Dedifferentiated amniotic fluid mesenchymal stem cell (primary cell): ENCODE measurements at regions not wholly inside any gene's neighbourhood (a gene's known extent, or its start where the extent isn't known, plus 50 kb on each side); places are given as distances from the start of the nearest gene placed in this dataset.

Experiments used
- DNase-seq: peaks from one replicate; pipeline ENCODE4 v3.0.0-alpha.2; 2016; ENCODE audit errors: extremely low spot score

DNA sequence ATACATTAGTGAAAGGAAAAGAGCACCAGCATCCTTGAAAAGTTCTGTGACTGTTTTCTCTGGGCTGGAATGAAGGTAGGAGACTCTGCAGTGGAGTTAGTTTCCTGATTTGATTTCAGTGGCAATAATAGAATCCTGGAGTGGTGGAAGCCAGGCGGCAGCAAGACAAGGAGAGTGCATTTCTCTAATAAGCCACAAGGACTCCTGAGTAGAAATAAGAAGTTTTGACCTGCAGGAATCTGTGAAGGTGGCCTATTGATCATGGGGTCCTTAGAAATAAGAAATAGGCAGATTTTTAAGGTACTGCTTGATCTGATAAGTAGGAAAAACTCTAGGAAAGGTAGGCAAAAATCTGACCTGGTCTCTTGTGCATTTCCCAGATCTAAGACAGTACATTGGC lies 68.4 kb upstream of the ELOVL5 start:
- DNase-seq: no peak

DNA sequence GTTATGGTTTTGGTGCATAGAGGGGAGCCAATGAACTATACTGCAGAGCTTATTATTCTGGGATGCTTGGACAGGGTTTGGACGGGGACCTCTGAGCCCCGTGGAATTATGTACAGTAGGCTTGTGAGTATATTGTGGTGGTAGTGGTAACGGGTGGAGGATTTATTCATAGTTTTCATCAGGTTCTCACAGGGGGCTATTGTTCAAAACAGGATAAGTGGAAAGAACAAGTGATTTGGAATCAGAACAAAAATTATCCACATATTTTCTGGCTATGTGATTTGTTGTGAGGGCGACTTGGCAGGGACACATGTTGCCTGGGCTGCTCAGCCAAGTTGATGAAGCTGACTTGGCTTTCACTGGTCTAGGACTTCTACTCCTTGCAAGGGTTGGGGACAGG lies 64.6 kb upstream of the ELOVL5 start:
- DNase-seq: no peak

DNA sequence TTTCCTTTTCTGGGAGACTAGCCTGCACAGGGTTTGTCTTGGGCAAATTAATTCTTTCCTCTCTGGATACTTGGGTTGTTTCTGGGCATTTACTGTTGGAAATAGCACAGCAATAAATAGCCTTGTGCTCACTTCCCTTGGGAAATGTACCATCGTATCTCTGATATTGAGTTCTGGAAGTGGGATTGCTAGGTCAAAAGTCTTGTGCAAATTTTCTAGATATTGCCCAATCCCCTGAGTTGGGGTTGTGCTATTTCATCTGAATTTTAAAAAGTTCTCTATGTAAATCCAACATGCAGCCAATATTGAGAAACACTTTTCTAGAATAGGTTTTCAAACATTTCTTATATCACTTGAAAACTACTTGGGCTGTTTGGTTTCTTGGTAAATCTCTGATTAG lies 64.0 kb upstream of the ELOVL5 start:
- DNase-seq: no peak

DNA sequence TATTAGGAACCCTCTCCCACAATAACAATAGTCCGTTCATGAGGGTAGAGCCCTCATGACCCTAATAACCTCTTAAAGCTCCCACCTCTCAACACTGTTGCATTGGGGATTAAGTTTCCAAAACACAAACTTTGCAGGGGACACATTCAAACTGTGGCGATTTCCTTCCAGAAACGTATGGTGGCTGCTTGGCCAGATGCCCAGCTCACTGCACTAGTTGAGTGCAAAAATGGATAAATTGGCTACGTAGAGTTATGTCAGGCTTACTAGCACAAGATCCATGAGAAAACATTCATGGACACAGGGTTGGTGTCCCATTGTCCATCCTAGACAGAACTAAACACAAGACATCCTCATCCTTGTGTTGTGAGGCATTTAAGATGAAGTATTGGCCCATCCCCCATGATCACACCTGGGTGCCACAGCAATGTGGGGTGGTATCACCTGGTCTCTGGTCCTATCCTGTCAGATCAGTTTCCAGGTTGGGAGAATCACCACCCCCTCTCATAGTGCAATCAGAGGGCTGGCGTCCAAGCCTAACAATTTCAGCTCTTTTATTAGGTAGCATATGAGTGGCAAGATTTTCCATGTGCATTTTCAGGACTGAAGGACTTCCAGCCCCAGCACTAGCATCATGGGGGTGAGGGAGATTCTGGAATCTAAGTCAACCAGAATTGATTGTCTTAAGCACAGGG lies 63.4 kb upstream of the ELOVL5 start:
- DNase-seq: no peak

DNA sequence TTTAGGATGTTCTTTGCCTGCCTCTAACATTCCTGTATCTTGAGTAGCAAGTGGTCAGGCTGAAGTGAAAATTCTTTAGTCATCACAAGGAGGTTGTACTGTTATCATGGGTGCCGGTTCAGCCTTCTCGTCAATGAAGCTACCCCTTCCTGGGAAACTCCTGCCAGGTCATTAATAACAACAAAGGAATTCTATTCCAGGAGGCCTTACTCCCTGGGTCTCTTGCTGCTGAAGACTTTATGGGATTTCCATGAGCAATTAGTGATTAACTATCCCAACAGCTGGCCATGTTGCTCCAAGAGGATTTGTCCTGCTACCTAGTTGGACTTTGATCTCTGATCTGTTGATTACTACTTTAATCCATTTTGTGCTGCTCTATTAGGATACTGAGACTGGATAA lies 62.7 kb upstream of the ELOVL5 start:
- no peak for DNase-seq

DNA sequence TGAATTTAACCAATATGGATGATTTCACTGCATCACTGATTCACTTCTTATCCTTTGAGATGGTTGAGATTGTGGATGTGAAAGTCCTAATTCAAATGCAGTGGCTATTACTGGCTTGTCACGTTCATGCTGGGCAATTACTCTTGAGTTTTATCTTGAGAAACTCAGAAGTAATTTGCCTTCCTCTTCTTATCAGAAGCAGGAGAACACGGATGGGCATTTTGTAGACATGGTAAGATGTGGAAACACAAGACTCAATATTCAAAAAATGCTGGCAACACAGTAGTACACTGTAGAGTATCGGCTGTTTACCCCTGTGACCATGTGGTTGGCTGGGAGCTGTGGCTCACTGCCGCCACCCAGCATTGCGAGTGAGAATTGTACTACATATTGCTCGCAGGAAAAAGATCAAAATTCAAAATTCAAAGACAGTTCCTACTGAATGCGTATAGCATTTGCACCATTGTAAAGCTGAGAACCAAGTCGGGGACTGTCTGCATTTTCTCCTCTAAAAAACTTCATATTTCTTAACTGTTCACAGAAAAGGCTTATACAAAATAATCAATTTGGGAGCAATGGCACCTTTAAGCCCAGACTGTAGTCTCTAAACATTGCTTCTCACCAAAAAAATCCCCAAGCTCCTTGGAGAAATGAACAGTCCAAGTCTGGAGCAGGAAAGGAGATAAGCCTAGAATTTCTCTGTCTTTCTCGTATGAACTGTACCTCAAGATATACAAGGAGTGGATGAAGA lies 61.9 kb upstream of the ELOVL5 start:
- peak; percentile 14 for DNase-seq

DNA sequence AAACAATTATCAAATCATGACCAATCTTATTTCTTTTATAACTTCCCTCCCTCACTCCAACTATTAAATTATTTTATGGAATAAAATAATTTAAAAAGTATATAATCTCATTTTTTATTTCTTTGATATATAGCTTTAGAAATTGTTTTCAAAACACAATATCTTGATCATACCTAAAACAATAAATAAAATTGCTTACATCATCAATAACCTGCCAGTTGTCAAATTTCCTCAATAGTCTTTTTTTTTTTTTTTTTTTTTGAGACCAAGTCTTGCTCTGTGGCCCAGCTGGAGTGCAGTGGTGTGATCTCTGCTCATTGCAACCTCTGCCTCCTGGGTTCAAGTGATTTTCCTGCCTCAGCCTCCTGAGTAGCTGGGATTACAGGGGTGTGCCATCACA lies 60.1 kb upstream of the ELOVL5 start:
- DNase-seq: no peak

DNA sequence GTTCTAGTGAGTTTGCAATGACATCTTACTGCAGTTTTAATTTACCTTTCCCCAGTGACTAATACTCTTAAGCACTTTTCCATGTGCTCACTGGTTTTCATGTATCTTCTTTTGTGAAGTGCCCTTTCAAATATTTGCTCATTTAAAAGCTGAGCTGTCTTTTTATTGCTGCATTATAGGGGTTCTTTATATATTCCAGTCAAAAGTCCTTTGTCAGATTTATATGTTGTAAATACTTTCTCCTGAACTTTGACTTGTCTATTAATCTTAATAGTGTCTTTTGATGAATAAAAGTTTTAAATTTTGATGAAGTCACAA lies 50.2 kb upstream of the ELOVL5 start:
- DNase-seq: no peak

DNA sequence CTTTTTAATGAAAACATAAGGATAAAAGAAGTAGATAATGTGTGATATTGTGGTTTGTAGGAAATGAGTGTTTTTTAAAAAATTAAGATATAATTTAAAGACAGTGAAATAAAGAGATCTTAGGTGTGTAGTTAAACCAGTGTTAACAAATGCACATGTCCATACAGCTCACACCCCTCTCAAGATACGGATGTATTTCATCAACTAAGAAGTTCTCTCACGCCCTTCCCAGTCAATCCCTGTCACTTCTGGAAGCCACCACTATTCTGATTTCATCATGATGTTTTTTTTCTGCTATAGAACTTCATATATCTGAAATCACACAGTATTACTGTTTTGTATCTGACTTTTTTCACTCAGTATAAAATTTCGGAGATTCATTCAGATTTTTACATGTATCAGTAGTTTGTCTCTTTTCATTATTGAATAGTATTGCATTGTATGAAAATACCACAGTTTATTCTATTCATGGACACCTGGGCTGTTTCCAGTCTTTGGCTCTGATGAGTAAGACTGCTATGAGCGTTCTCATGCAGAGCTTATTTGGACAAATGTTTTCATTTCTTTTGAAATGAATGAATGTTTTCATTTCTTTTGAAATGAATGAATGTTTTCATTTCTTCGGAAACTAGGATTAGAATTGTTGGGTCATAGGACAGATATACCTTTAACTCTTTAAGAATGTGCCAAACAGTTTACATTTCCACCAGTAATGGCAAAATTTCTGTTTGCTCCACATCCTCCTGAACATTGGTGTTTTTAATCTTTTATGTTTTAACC lies 49.7 kb upstream of the ELOVL5 start:
- no peak for DNase-seq
